VCaP (cell line): ENCODE measurements at regions not wholly inside any gene's neighbourhood (a gene's known extent, or its start where the extent isn't known, plus 50 kb on each side); places are given as distances from the start of the nearest gene placed in this dataset.

ENCODE experiments used
- H3K27ac ChIP-seq: fragments of 450-650 bp; 2 replicates; pipeline ENCODE4 v1.5.1; 2017
- TF ChIP-seq, protein P1 (sequence below): fragments of 450-650 bp; conservative IDR thresholded peaks from 2 replicates; pipeline ENCODE4 v1.5.1; 2017; ENCODE audit warnings: mild to moderate bottlenecking, moderate library complexity

DNA sequence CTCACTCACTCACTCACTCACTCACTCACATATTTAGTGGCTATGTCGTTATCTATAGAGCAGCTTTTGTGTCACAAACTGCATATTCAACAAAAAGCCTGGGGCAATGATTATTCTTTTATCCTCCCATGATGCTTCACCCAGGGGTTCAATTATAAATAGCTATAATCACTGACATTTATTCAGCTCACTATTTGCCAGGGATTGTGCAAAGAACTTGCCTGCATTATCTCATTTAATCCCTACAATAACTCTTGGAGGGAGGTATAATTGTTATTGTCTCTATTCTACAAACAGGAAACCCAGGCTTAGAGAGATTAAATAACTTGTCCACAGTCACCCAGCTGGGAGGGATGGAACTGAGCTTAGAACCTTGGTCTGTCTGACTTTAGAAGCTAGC is 298.0 kb upstream of the MSX2 start:
- no peak overlapping the region for H3K27ac ChIP-seq
- TF ChIP-seq, protein P1, sequence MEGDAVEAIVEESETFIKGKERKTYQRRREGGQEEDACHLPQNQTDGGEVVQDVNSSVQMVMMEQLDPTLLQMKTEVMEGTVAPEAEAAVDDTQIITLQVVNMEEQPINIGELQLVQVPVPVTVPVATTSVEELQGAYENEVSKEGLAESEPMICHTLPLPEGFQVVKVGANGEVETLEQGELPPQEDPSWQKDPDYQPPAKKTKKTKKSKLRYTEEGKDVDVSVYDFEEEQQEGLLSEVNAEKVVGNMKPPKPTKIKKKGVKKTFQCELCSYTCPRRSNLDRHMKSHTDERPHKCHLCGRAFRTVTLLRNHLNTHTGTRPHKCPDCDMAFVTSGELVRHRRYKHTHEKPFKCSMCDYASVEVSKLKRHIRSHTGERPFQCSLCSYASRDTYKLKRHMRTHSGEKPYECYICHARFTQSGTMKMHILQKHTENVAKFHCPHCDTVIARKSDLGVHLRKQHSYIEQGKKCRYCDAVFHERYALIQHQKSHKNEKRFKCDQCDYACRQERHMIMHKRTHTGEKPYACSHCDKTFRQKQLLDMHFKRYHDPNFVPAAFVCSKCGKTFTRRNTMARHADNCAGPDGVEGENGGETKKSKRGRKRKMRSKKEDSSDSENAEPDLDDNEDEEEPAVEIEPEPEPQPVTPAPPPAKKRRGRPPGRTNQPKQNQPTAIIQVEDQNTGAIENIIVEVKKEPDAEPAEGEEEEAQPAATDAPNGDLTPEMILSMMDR = no peak

DNA sequence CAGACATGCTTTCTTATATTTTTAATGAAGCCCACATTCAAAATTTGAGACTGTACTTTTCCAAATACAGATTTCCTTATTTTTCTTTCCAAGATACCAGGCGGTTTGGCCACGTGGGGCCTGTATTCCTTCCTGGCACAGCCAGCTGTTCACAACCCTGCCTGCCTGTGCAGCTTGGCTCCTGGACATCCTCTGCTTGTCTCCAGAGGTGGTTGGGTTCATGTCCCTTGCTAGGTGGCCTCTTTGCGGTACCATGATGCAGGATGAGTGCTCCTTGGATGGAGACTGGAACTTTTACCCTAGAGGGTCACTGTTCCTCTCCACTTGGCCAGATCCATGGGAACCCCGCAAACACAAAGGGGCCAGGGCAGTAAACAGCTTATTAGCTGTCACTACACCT is 297.5 kb upstream of the MSX2 start:
- H3K27ac ChIP-seq = no peak overlapping the region
- TF ChIP-seq, protein P1 = no peak

DNA sequence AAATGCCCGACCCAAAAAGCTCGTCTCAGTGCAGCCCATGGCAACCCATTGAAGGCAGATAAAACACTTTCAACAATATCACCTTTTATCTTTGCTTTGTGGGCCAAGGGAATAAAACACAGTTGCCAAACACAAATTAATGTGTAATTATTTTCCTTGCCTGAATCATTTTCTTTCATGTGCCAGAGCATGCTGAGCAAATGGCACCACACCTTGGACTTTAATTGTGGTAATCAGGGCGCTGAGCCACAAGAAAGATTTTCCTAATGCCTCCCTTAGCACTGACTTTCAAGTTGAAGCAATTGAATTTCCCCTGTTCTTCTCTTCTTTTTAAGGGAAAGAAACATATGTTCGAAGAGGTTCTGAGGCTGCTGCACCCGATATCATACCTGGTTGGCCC is 297.1 kb upstream of the MSX2 start:
- no peak overlapping the region for H3K27ac ChIP-seq
- TF ChIP-seq, protein P1 = no peak

DNA sequence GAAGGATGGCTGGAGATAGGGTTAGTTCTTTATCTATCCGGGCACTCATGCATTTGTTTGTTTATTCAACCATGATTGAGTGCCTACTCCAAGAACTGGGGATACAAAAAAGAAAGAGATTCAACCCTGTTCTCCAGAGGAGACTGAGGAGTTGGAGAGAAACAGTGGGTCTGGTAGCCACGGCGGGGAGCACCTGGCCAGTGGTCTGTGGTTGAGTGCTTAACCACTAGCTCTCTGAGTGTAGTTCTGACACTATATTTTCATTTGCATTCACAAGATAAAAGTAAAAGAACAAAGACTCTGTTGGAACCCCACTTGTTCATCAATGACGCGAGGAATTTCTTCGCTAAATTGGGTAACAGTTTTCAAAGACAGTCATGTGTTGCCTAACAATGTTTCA is 295.5 kb upstream of the MSX2 start:
- no peak overlapping the region for H3K27ac ChIP-seq
- TF ChIP-seq, protein P1 = no peak

DNA sequence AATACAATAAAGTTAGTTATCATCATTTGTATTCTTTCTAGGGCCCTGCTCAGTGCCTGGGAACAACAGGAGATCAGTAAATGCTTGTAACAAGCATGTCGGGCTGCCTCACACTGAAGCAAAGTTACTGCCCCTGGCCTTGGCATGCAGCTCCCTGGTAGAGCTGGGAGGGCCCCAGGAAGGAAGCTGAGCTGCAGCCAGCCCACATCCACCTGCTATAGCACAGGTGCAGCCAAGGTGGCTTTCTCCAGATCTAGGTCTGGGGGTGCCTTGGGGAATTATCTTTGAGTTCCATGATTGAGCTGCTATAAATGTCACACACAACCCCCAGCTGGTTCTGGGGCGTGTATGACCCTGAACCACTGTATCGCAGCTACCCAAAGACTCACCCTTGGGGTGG is 293.4 kb upstream of the MSX2 start:
- TF ChIP-seq, protein P1 = no peak
- no peak overlapping the region for H3K27ac ChIP-seq

DNA sequence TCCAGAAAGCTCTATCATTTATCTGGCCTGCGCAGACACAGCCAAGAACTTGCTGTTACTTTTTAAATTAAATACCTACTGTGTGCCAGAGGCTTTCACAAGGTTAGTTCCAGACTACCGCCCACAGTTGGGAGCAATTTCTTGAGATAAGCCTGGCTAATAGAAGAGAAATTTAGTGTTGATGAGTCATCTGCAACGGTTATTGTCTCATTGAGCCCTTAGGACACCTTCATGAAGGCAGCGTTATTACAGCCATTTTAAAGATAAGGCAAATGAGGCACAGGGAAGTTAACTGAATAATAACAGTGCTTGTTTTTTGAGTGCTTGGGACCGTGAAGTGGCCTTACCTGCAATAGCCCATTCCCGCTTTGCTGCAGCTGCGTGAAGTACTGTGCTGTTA is 292.9 kb upstream of the MSX2 start:
- TF ChIP-seq, protein P1 = no peak
- no peak overlapping the region for H3K27ac ChIP-seq

DNA sequence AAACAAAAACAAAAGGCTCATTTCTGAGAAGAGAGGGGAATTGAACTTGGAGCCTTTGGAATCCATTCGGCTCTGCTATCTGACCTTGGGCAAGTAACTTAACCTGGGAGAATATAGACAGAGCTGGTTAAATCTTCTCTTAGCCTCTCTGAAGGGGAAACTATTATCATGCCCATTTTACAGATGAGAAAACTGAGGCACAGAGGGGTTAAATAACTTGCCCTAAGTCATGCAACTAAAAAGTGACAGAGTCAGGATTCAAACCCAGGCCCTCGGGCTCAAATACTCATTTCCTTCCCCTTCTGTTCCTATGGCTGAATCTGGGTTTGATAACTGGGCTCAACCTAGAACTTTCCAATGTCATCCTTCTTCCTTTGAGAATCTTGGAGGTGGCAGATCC is 291.3 kb upstream of the MSX2 start:
- TF ChIP-seq, protein P1 = no peak
- H3K27ac ChIP-seq = no peak overlapping the region

DNA sequence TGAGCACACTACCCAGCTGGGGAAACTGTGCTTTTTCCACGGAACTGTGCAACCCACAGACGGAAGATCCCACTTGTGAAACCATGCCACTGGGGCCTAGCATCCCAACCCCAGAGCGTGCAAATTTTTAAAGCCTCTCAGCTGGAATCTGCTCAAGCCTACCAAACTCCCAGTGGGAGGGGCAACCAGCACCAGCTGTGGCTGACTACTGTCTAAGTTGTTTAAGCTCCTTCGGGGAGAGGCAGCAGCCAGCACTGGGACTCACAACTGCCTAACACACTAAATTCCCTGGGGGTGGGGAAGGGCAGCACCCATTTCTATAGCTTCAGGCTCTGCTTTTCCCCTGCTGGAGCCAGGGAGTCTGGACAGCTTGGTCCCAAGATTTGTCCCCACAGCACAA is 287.6 kb upstream of the MSX2 start:
- TF ChIP-seq, protein P1 = no peak
- no peak overlapping the region for H3K27ac ChIP-seq
